RPMI8226 (cell line): ENCODE measurements at regions not wholly inside any gene's neighbourhood (a gene's known extent, or its start where the extent isn't known, plus 50 kb on each side); places are given as distances from the start of the nearest gene placed in this dataset.
A peak's percentile ranks its signal among the peaks of the same experiment; 100 is the strongest.

Source experiments
- DNase-seq: peaks from one replicate; pipeline ENCODE4 v3.0.0-alpha.2; 2015

DNA sequence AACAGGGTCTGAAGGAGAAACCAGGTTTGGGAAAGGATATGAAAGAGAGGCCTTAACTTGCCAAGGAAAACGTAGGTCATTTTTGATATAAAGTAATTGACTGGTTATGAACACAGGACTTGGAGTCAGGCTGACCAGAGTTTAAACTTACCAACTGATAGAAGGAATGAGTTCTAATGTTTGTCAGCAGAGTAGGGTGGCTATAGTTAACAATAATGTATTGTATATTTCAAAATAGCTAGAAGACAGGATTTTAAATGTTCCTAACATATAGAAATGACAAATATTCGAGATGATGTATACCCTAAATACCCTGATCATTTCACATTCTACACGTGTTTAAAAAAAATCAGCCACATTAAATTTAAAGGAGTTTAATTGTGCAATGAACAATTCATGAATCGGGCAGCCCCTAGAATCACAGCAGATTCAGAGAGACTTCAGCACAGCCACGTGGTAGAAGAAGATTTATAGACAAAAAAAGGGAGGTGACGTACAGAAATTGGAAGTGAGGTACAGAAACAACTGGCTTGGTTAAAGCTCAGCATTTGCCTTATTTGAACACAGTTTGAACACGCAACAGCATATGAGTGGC is 52.5 kb upstream of the PLEKHG7 start:
- no peak for DNase-seq

- peak; percentile 64 for DNase-seq
Measured at GRCh38 chr12:92649511-92650227, 53.1 kb upstream of the PLEKHG7 start.

GRCh38 chr12:92648242-92649031 is 54.4 kb upstream of the PLEKHG7 start:
- no peak for DNase-seq

DNA sequence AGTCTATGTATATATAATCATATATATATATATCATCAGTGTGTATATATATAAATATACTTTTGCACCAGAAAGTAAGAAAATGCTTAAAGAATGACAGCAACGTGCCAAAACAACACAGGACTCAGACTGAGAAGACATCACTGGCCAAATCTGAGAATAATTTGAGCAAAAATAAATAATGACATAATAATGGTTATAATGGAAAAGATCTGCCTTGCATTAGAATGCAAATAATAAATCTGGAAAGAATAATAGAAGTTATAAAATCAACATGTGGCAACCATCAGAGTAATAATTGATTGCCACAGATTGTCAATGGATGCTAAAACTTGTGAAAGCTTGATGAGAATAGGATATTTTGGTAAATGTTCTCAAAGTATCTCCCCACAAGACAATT is 61.5 kb upstream of the PLEKHG7 start:
- no peak for DNase-seq

GRCh38 chr12:92640691-92641090 is 62.1 kb upstream of the PLEKHG7 start:
- DNase-seq: no peak

DNA sequence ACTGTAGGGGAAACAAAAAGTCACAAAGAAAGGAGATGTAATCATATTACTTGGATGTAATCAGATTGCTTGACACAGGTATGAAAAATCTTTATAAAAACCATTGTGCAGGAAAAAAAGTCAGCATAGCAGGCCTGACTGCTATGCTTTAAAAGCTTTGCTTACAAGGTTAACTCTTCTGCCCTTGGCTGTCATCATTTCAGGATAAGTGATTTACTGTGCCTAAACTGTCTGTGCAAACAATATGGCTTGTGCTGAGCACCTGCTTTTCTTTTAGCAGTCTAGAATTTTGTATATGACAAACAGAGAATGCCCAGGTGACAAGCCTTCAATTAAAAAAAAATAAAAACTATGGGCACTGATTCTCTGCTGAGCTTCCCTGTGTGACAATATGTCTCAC is 63.8 kb upstream of the PLEKHG7 start:
- no peak for DNase-seq

- no peak for DNase-seq
Measured at GRCh38 chr12:92634730-92635129, 68.1 kb upstream of the PLEKHG7 start.

GRCh38 chr12:92634202-92634601 is 68.6 kb upstream of the PLEKHG7 start:
- no peak for DNase-seq

DNA sequence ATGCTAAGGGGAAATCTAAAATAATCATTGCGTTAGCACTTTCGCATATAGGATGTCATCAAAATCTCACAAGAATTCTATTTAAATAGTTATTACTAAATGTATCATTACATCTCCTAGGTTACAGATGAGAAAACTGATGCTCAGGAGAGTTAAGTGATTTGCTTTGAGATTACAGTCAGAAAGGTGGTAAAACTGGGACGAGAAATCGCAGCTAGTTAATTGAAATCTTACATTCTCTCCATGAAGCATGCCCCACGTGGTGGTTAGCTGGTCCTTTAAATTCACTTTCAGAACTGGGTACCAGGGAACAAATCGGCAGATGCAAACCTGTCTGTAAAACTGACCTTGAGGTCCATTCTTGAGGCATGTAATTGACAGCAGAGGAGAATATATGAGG is 71.8 kb upstream of the PLEKHG7 start:
- DNase-seq: no peak

DNA sequence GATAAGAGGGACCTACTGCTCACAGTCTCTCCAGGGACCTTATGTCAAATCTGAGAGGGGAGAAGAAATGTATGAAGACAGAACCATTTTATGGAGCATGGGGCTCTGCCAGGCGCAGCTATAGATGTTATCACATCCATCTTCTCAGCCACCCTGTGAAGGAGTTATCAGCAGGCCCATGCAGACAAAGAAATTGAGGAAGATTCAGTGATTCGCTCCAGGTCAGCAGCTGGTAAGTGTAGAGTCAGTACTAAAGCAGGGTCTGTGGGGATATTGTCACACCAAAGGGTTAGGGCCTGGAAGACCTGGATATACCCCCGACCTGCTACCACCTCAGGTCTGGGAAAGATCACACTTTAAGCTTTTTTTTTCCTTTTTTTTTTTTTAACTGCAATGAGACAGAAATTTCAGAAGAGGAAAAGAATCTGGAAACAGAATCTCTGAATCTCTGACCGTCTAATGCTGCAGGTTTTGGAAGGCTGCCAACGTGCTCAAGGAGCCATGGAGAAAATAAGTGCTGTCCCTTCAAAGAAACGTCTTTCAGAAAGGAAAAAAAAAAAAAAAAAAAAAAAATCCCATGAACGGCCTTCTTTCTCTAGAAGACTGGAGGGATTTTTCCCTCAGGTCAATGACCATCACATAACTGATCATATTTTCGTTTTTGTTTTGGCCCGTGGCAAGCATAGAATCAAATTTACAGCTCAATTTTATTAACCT is 73.3 kb upstream of the PLEKHG7 start:
- DNase-seq: peak; percentile 31

DNA sequence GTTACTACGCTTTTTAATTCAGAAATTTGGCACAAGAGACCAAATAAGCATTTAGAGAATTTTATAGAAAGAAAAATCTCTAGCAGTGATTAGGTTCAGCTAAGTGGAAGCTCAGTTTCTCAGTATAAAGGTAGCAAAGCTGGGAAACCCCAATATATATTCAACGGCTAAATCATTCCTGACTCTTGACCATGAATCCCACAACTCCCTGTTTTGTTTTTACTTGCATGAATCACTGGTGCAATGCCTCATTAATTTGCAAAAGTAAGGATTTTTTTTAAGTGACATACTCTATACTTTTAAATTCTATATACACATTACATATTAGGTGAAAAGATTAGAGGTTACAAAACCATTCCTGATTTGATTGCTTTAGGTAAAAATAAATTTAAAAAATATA is 74.3 kb upstream of the PLEKHG7 start:
- no peak for DNase-seq

DNA sequence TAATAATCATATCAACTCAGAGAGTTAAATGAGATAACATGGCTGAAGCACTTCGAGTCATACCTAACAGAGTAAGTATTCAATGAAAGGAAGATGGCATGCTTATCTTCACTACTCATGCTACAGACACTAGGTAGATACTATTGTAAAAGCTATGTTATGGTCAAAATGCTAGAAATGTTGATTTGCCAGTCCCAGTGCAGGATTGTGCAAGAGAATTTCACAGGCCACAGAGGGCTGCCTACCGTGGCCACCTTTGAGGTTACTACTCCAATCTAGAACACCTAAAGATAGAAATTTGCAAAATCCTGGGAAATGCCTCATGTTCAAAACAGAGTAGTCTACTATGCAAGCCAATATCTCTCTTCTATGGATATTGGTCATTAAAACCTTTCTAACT is 75.3 kb upstream of the PLEKHG7 start:
- no peak for DNase-seq

- DNase-seq: no peak
Measured at GRCh38 chr12:92625639-92626310, 77.0 kb upstream of the PLEKHG7 start.

- no peak for DNase-seq
Measured at GRCh38 chr12:92624236-92624635, 78.6 kb upstream of the PLEKHG7 start.

GRCh38 chr12:92623386-92623785 is 79.4 kb upstream of the PLEKHG7 start:
- DNase-seq: no peak

DNA sequence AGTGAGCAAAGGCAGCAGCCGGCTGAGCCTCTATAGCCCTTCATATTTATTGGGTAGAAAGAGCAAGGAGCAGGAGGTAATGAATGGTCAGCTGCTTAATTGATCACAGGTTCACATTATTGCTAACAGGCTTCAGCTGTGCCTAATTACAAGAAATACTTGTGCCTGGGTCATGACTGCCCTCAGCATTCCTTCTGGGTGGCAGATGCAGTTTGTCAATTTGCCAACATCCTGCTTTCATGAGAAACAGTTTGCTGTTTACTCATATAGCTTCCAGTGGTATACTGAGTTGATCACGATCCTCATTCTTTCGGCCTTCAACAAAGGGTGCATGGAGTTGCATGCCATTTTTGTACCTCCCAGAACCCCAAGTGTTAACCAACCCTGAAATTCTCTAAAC is 81.0 kb upstream of the PLEKHG7 start:
- no peak for DNase-seq

DNA sequence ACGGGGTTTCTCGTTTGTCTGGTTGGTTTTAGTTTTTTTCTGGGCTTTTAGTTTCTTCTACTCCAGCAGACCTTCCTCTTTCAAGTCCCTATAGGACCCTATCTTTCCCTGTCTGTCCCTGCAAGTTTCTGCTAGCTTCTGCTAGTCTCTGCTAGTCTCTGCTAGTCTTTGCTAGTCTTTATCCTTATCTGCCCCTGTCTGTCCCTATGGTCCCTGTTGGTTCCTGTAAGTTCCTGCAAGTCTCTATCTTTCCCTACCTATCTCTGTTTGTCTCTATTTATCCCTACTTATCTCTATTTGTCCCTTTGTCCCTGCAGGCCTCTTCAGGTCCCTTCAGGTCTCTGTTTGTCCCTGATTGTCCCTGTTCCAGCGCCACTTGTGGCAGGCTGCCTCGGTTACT is 81.5 kb upstream of the PLEKHG7 start:
- DNase-seq: no peak

DNA sequence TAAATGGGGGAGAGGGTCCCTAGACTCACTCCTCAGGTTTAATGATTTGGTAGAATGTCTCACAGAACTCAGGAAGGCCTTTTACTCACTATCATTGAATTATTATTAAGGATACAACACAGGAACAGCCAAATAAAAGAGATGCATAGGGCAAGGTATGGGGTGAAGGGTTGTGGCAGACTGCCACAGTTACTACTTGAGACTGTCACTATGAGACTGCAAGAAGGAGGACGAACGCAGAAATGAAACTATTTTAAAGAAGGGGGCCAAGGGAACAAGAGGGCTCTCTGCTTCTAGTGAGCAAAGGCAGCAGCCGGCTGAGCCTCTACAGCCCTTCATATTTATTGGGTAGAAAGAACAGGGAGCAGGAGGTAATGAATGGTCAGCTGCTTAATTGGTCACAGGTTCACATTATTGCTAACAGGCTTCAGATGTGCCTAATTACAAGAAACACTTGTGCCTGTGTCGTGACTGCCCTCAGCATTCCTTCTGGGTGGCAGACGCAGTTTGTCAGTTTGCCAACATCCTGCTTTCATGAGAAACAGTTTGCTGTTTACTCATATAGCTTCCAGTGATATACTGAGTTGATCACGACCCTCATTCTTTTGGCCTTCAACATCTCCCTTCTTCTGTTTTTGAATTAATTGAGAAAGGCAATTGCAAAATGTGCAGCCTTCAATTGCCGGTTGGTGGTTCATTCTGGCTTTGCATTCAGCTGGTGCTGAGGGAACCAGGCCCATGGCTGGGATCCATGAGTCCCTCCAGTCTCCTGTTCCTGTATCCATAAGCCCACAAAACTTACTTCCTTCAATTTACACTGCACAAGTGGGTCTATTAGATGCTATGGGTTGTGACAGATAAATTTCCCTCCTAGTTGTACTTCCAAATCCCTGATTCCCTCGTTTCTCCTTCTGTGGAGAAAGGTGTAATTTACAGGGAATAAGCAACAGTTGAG is 82.8 kb upstream of the PLEKHG7 start:
- no peak for DNase-seq

GRCh38 chr12:92619026-92619425 is 83.8 kb upstream of the PLEKHG7 start:
- no peak for DNase-seq

- DNase-seq: no peak
Measured at GRCh38 chr12:92615703-92616102, 87.1 kb upstream of the PLEKHG7 start.

DNA sequence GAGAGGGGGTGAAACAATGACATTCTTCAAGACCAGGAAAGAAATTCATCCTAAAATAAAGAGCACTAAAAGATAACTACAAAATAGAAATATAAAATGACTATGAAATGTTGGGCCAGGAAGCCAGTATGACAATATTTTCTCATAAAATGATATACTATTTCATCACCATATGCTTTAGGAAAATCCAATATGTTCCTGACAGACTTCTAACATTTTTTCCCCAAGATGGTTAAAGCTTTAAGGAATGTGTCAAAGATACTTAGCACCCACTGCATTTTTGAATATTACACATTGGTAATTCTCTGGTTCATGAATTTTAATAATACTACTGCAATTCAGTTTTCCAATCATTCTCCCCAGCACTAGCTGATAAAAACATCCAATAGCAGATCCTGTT is 87.7 kb upstream of the PLEKHG7 start:
- no peak for DNase-seq

DNA sequence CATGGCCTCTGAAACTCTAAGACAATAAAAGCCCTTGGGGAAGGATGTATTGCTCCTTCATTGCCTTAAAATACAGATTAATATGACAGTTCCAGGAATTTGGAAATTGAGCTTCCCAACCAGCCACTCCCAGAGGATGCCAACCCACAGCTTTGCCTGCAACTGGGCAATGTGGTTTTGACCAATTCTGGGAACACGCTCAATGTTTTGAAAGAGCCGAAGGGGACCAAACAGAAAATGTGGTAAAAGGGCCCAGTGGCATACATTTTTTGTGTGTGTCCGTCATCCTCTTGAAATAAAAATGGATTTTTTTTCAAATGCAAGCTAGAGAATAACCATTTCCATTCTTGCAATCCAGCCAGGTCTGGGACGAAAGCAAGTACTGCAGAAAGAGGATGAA is 88.3 kb upstream of the PLEKHG7 start:
- no peak for DNase-seq
